ENCODE measurements at regions not wholly inside any gene's neighbourhood (a gene's known extent, or its start where the extent isn't known, plus 50 kb on each side); places are given as distances from the start of the nearest gene placed in this dataset.

DNA sequence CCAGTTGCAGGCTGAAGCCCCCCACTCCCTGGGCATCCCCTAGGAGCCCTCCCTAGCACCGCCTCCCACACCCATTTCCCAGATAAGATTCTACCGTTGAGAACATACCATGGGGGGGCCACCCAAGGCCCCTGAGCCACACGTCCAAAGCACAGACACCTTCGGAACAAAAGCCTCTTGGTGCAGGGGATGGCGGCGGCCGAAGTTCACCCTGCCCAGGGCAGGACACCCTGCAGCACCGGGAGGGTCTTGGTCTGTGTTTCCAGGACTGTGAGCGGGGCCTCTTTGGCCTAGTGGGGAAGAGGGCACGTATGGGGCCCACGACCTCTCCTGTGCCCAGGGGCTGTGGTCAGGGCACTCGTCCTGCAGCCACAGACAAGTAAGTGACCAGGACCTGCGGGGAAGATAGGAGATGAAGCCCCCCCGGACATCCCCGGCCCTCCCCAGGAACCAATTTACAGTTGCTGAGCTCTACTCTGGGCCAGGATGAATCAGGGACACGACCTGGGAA is 154.3 kb upstream of the C14orf180 start:
- no peaks in the 10 kb centered on the region for H3K27me3 ChIP-seq (ENCODE audit: insufficient read depth, low read depth, low read length)
- TF ChIP-seq CTCF (IDR thresholded peaks at IDR 0.05; ENCODE audit: poor library complexity, severe bottlenecking), result no peak
- no peak for TF ChIP-seq MXI1 (conservative IDR thresholded peaks at IDR 0.05; ENCODE audit: poor library complexity, severe bottlenecking)
- no peak for TF ChIP-seq SMC3 (conservative IDR thresholded peaks at IDR 0.05; ENCODE audit: poor library complexity)
- TF ChIP-seq TAF1 (IDR thresholded peaks at IDR 0.05; ENCODE audit: low read depth), result no peak
- TF ChIP-seq POLR2AphosphoS5 (IDR thresholded peaks at IDR 0.05), result no peak
- TF ChIP-seq EZH2 (IDR thresholded peaks at IDR 0.05; ENCODE audit: borderline replicate concordance, insufficient read depth, low read length, poor library complexity, severe bottlenecking), result no peak
- TF ChIP-seq RAD21 (conservative IDR thresholded peaks at IDR 0.05), result no peak
- TF ChIP-seq, protein P1, sequence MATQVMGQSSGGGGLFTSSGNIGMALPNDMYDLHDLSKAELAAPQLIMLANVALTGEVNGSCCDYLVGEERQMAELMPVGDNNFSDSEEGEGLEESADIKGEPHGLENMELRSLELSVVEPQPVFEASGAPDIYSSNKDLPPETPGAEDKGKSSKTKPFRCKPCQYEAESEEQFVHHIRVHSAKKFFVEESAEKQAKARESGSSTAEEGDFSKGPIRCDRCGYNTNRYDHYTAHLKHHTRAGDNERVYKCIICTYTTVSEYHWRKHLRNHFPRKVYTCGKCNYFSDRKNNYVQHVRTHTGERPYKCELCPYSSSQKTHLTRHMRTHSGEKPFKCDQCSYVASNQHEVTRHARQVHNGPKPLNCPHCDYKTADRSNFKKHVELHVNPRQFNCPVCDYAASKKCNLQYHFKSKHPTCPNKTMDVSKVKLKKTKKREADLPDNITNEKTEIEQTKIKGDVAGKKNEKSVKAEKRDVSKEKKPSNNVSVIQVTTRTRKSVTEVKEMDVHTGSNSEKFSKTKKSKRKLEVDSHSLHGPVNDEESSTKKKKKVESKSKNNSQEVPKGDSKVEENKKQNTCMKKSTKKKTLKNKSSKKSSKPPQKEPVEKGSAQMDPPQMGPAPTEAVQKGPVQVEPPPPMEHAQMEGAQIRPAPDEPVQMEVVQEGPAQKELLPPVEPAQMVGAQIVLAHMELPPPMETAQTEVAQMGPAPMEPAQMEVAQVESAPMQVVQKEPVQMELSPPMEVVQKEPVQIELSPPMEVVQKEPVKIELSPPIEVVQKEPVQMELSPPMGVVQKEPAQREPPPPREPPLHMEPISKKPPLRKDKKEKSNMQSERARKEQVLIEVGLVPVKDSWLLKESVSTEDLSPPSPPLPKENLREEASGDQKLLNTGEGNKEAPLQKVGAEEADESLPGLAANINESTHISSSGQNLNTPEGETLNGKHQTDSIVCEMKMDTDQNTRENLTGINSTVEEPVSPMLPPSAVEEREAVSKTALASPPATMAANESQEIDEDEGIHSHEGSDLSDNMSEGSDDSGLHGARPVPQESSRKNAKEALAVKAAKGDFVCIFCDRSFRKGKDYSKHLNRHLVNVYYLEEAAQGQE (IDR thresholded peaks at IDR 0.05; ENCODE audit: borderline replicate concordance), result no peak
- TF ChIP-seq EP300 (conservative IDR thresholded peaks at IDR 0.05; ENCODE audit: poor library complexity, severe bottlenecking), result no peak
- H4K20me1 ChIP-seq (ENCODE audit: insufficient read depth), result no peaks in the 10 kb centered on the region
- no peaks in the 10 kb centered on the region for H3F3A ChIP-seq (ENCODE audit: insufficient read depth, low read length, poor library complexity, severe bottlenecking)
- H3K9me2 ChIP-seq (ENCODE audit: insufficient read depth, low read length), result no peaks in the 10 kb centered on the region
- H3K79me2 ChIP-seq (replicated peaks; ENCODE audit: insufficient read depth, low read length), result no peaks in the 10 kb centered on the region
- no peak overlapping the region for H3K9ac ChIP-seq (ENCODE audit: low read length)
- no peaks in the 10 kb centered on the region for H3K9me3 ChIP-seq (ENCODE audit: low read length)
- no peak overlapping the region for H3K4me2 ChIP-seq (ENCODE audit: low read length)
- no peaks in the 10 kb centered on the region for H3K36me3 ChIP-seq (ENCODE audit: insufficient read depth, low read length)
- no peak overlapping the region for H3K4me3 ChIP-seq (ENCODE audit: low read length)
- no peak overlapping the region for H2AFZ ChIP-seq (ENCODE audit: low read depth, low read length)
- H3K27ac ChIP-seq (ENCODE audit: low read length), result no peak overlapping the region

GRCh38 chr14:104425763-104426646 is 153.6 kb upstream of the C14orf180 start:
- H2AFZ ChIP-seq (ENCODE audit: low read depth, low read length), result no peak overlapping the region
- no peak overlapping the region for H3K27ac ChIP-seq (ENCODE audit: low read length)
- H3K79me2 ChIP-seq (replicated peaks; ENCODE audit: insufficient read depth, low read length), result no peaks in the 10 kb centered on the region
- H3F3A ChIP-seq (ENCODE audit: insufficient read depth, low read length, poor library complexity, severe bottlenecking), result no peaks in the 10 kb centered on the region
- H3K4me2 ChIP-seq (ENCODE audit: low read length), result no peak overlapping the region
- no peaks in the 10 kb centered on the region for H3K9me3 ChIP-seq (ENCODE audit: low read length)
- no peak overlapping the region for H3K4me3 ChIP-seq (ENCODE audit: low read length)
- TF ChIP-seq POLR2AphosphoS5 (IDR thresholded peaks at IDR 0.05), result no peak
- no peaks in the 10 kb centered on the region for H3K36me3 ChIP-seq (ENCODE audit: insufficient read depth, low read length)
- H4K20me1 ChIP-seq (ENCODE audit: insufficient read depth), result no peaks in the 10 kb centered on the region
- H3K9ac ChIP-seq (ENCODE audit: low read length), result no peak overlapping the region
- no peaks in the 10 kb centered on the region for H3K9me2 ChIP-seq (ENCODE audit: insufficient read depth, low read length)
- H3K27me3 ChIP-seq (ENCODE audit: insufficient read depth, low read depth, low read length), result no peaks in the 10 kb centered on the region
